Smooth muscle cell (in vitro differentiated cells): ENCODE measurements at regions not wholly inside any gene's neighbourhood (a gene's known extent, or its start where the extent isn't known, plus 50 kb on each side); places are given as distances from the start of the nearest gene placed in this dataset.

Experiments
- DNase-seq: peaks from one replicate; lab custom pipeline; 2025; ENCODE audit not compliant: unreplicated experiment; lab: John Stamatoyannopoulos, UW
- H2AFZ ChIP-seq: fragments of 200-600 bp; sonication (generic); 2 replicates; pipeline ENCODE4 v1.6.0; 2016; ENCODE audit warnings: antibody characterized with exemption, low read depth, mild to moderate bottlenecking
- H3F3A ChIP-seq: fragments of 200-600 bp; sonication (generic); 2 replicates; pipeline ENCODE4 v1.6.0; 2017; ENCODE audit warnings: antibody characterized with exemption, low read depth
- H3K27ac ChIP-seq: fragments of 200-600 bp; sonication (generic); 2 replicates; pipeline ENCODE4 v1.5.1; 2016; ENCODE audit warnings: low read depth, mild to moderate bottlenecking
- H3K27me3 ChIP-seq: fragments of 200-600 bp; sonication (generic); 2 replicates; pipeline ENCODE4 v1.6.1; 2016; ENCODE audit warnings: low read depth, mild to moderate bottlenecking
- H3K36me3 ChIP-seq: fragments of 200-600 bp; sonication (generic); 2 replicates; pipeline ENCODE4 v1.5.1; 2016; ENCODE audit warnings: low read depth
- H3K4me1 ChIP-seq: fragments of 200-600 bp; sonication (generic); 2 replicates; pipeline ENCODE4 v1.5.1; 2016; ENCODE audit warnings: low read depth
- H3K4me2 ChIP-seq: fragments of 200-600 bp; sonication (generic); 2 replicates; pipeline ENCODE4 v1.6.0; 2016; ENCODE audit warnings: mild to moderate bottlenecking
- H3K4me3 ChIP-seq: fragments of 200-600 bp; sonication (generic); 2 replicates; pipeline ENCODE4 v1.5.1; 2016; ENCODE audit warnings: mild to moderate bottlenecking
- H3K79me2 ChIP-seq: fragments of 200-600 bp; sonication (generic); 2 replicates; pipeline ENCODE4 v1.6.0; 2016; ENCODE audit warnings: low read depth, mild to moderate bottlenecking
- H3K9ac ChIP-seq: fragments of 200-600 bp; sonication (generic); 2 replicates; pipeline ENCODE4 v1.6.0; 2016; ENCODE audit warnings: low read depth
- H3K9me3 ChIP-seq: fragments of 200-600 bp; sonication (generic); replicated peaks from 2 replicates; pipeline ENCODE4 v1.5.1; 2016; ENCODE audit warnings: low read depth
- H4K20me1 ChIP-seq: fragments of 200-600 bp; sonication (generic); 2 replicates; pipeline ENCODE4 v1.6.0; 2016; ENCODE audit warnings: low read depth
- WGBS: methylation state at CpG from one replicate; pipeline ENCODE4 v1.1.7; 2016; ENCODE audit warnings: low lambda C conversion rate; 5-methylcytosine and 5-hydroxymethylcytosine counted together
- TF ChIP-seq, protein P1 (sequence below): fragments of 200-600 bp; sonication (generic); IDR thresholded peaks from 2 replicates; pipeline ENCODE4 v1.5.1; 2017; ENCODE audit warnings: borderline replicate concordance, mild to moderate bottlenecking, antibody characterized with exemption; ENCODE audit not compliant: insufficient read depth, poor library complexity, severe bottlenecking

DNA sequence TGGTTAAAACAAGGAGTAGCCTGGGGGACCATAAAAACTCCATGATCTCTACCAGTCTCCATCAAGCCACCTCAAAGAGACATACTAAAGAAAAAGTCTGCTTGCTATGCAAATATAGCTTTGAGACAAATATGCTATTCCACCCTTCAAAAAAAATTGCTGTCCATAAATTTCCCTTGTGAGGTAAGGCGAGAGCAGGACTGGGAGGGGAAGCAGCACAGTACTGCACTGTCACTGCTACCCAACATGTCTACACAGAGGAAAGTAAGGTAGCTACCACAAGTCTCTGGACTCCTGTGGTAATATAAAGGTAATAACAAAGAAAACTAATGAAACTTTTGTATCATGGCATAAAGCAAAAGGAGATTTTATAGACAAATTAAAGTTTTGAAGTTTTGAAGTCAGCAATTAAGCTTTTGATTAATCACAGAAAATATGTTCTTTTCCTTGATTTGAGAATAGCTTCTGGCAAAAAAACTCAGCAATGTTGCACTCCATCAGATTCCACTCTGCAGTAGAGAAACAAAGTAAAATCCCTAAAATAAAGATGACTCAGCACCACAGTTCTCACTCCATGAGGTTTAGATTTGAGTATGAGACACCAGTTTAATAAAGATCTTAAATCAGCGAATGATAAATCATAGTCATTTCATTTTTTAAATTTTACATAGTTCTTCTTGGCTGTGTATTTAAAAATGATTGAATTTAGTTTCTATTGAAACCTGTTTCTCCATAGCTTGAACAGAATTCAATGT is 602.4 kb downstream of the COL12A1 start:
- Histone ChIP-seq H3K27ac (no peak overlapping the region), H3F3A (no peaks in the 10 kb centered on the region), H3K27me3 (no peaks in the 10 kb centered on the region), H3K9ac (no peak overlapping the region), H3K79me2 (no peaks in the 10 kb centered on the region), H3K4me2 (no peak overlapping the region), H3K4me3 (no peak overlapping the region), H4K20me1 (no peaks in the 10 kb centered on the region), H2AFZ (peak overlapping the region; percentile 44), H3K9me3 (no peaks in the 10 kb centered on the region), H3K36me3 (no peaks in the 10 kb centered on the region), H3K4me1 (peaks cover 11% of the 10 kb centered on the region)
- no peak for DNase-seq
- TF ChIP-seq, protein P1, sequence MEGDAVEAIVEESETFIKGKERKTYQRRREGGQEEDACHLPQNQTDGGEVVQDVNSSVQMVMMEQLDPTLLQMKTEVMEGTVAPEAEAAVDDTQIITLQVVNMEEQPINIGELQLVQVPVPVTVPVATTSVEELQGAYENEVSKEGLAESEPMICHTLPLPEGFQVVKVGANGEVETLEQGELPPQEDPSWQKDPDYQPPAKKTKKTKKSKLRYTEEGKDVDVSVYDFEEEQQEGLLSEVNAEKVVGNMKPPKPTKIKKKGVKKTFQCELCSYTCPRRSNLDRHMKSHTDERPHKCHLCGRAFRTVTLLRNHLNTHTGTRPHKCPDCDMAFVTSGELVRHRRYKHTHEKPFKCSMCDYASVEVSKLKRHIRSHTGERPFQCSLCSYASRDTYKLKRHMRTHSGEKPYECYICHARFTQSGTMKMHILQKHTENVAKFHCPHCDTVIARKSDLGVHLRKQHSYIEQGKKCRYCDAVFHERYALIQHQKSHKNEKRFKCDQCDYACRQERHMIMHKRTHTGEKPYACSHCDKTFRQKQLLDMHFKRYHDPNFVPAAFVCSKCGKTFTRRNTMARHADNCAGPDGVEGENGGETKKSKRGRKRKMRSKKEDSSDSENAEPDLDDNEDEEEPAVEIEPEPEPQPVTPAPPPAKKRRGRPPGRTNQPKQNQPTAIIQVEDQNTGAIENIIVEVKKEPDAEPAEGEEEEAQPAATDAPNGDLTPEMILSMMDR, result no peak
- WGBS, result 80% methylated on average over 2 of the region's 2 CpGs

DNA sequence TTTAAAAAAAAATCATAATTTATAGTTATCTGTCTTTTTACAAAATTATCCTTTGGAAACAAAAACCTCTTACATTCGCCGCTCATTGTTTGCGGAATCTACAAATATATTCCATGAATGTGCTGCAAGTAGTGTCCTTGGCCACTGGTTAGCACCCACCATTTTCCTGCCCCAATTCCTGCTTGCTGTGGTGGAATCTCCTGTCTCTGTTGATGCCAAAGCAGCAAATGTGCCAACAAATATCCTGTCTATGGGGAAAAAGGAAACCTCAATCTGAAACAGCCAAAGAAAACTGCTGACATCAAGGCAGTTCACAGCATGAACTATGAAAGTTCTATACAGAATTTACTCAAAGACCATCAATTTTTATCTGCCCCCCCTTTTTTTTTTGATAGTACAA is 603.6 kb downstream of the COL12A1 start:
- no peaks in the 10 kb centered on the region for H3F3A ChIP-seq
- H3K79me2 ChIP-seq, result no peaks in the 10 kb centered on the region
- H3K27ac ChIP-seq, result no peak overlapping the region
- H2AFZ ChIP-seq, result no peak overlapping the region
- no peak for DNase-seq
- H3K4me2 ChIP-seq, result no peak overlapping the region
- no peaks in the 10 kb centered on the region for H3K27me3 ChIP-seq
- 95% methylated on average over 3 of the region's 3 CpGs for WGBS
- peaks cover 3% of the 10 kb centered on the region for H3K4me1 ChIP-seq
- no peaks in the 10 kb centered on the region for H4K20me1 ChIP-seq
- TF ChIP-seq, protein P1, result no peak
- no peaks in the 10 kb centered on the region for H3K9me3 ChIP-seq
- H3K9ac ChIP-seq, result no peak overlapping the region
- no peaks in the 10 kb centered on the region for H3K36me3 ChIP-seq
- H3K4me3 ChIP-seq, result no peak overlapping the region

DNA sequence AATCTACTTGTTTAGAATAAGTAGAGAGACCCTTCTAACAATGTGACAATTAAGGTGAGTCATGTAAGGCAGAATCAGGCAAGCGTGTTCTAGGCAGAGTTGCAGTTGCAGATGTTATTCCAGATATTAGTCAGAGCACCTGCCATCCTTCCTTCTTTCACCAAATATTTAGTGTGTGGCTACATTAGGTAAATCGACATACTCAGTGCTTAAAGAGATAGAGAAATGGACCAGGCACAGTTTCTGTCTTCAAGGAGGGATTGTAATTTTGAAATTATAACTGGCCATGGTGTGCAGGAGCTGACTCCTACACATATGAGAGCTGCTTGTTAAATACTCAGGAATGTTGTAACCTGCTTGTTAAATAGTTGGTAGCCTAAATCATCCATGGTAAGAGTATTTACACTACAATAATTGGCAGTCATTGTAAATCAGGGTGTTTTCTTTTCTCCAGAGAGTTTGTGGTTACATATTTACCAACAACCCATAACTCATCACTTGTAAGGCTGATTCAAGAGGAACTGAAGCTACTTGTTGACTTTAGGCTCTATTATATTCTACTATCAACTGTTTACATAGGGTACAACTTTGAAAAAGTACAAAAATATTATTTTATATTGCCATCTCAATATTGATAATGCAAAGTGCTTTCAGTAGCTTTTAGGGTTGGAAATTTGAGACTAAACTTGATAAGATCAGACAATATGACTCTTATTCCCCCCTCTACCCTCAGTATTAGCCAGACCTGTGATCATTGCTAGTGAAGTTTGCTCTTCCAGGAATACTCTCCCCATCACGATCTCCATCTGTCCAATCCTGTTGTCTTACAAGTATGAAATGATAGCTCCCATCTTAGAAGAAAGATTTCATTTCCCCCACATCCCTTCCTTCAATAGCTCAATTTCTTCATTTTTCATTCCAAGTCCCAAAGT is 607.1 kb downstream of the COL12A1 start:
- TF ChIP-seq, protein P1, result no peak
- no peaks in the 10 kb centered on the region for H3K9me3 ChIP-seq
- no peaks in the 10 kb centered on the region for H3K36me3 ChIP-seq
- no peak overlapping the region for H3K4me3 ChIP-seq
- peaks cover 3% of the 10 kb centered on the region for H3K4me1 ChIP-seq
- H4K20me1 ChIP-seq, result no peaks in the 10 kb centered on the region
- no peak overlapping the region for H3K27ac ChIP-seq
- H3K79me2 ChIP-seq, result no peaks in the 10 kb centered on the region
- H3K4me2 ChIP-seq, result no peak overlapping the region
- no peak overlapping the region for H3K9ac ChIP-seq
- H3F3A ChIP-seq, result no peaks in the 10 kb centered on the region
- no peaks in the 10 kb centered on the region for H3K27me3 ChIP-seq
- no peak overlapping the region for H2AFZ ChIP-seq
- WGBS, result 64% methylated on average over 3 of the region's 3 CpGs
- no peak for DNase-seq
